GM23248 (cell line): ENCODE measurements at regions not wholly inside any gene's neighbourhood (a gene's known extent, or its start where the extent isn't known, plus 50 kb on each side); places are given as distances from the start of the nearest gene placed in this dataset.

Experiments
- EZH2 ChIP-seq: fragments of 200-600 bp; sonication (generic); IDR thresholded peaks from 2 replicates; pipeline ENCODE4 v1.6.1; 2018; ENCODE audit warnings: antibody characterized with exemption, mild to moderate bottlenecking; ENCODE audit not compliant: insufficient read depth, poor library complexity, severe bottlenecking
- EZH2phosphoT487 ChIP-seq: fragments of 200-600 bp; sonication (generic); IDR thresholded peaks from 2 replicates; pipeline ENCODE4 v1.6.1; 2018; ENCODE audit warnings: antibody characterized with exemption, moderate library complexity, mild to moderate bottlenecking, low read depth; ENCODE audit not compliant: insufficient read depth

DNA sequence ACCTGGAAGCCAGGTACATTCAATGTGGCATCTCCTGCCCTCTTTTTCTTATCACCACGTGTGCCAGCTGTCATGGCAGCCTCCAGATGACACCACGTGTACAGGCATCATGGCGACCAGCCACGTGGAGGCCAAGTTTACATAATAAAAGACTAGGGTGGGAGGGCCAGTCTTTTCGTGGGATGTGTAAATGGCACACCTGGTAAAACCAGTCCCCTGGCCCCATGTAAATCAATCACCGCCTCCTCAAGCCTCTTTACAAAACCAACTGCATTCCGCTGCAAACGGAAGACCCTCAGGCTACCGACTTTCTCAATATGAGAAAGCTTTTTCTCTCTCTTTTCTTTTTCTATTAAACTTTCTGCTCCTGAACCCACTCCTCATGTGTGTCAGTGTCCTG lies 65.1 kb upstream of the PHF14 start:
- TF ChIP-seq EZH2phosphoT487 (no peak), EZH2 (no peak)
